CD4-positive, CD25-positive, alpha-beta regulatory T cell (primary cell): ENCODE measurements at regions not wholly inside any gene's neighbourhood (a gene's known extent, or its start where the extent isn't known, plus 50 kb on each side); places are given as distances from the start of the nearest gene placed in this dataset.

ENCODE experiments used
- ATAC-seq, 2 donors: fragments of 150-1000 bp; cut with Tn5 transposase; one replicate each; pipeline ENCODE4 v1.10.0; 2021; ENCODE audit warnings: low read depth in 2 of 2, moderate number of reproducible peaks in 2 of 2, moderate library complexity in 1 of 2
- DNase-seq, 3 donors: peaks; one replicate each; pipeline versions ENCODE4 v3.0.0 to v3.0.0-alpha.2; 2012 to 2022; ENCODE audit warnings: mixed read lengths in 1 of 3
- H3K27ac ChIP-seq: one replicate; pipeline ENCODE4 v1.7.0; 2013; ENCODE audit warnings: mild to moderate bottlenecking, low read length; ENCODE audit not compliant: insufficient read depth, poor library complexity, severe bottlenecking
- H3K27me3 ChIP-seq: one replicate; pipeline ENCODE4 v1.7.0; 2013; ENCODE audit warnings: low read length; ENCODE audit not compliant: control insufficient read depth, insufficient read depth
- H3K36me3 ChIP-seq: one replicate; pipeline ENCODE4 v1.7.0; 2013; ENCODE audit warnings: mild to moderate bottlenecking, low read length, moderate library complexity; ENCODE audit not compliant: control insufficient read depth, insufficient read depth
- H3K4me1 ChIP-seq: 2 replicates; pipeline ENCODE4 v1.7.0; 2013; ENCODE audit warnings: mild to moderate bottlenecking, low read length; ENCODE audit not compliant: insufficient read depth, control insufficient read depth, poor library complexity, severe bottlenecking
- H3K4me3 ChIP-seq: one replicate; pipeline ENCODE4 v1.7.0; 2013; ENCODE audit warnings: low read depth, mild to moderate bottlenecking, low read length, moderate library complexity
- H3K9me3 ChIP-seq, 2 experiments: 1 replicate in 1 of 2; 2 replicates in 1 of 2; pipeline ENCODE4 v1.7.0; 2013; ENCODE audit warnings: low read length in 2 of 2, mild to moderate bottlenecking in 1 of 2, moderate library complexity in 1 of 2; ENCODE audit not compliant: control insufficient read depth in 2 of 2
- H3K27ac Mint-ChIP-seq, 3 donors: one replicate each; pipeline ENCODE4 v1.8.0; 2020 to 2022; ENCODE audit warnings: mild to moderate bottlenecking in 3 of 3, mixed read lengths in 3 of 3, moderate library complexity in 2 of 3
- H3K27me3 Mint-ChIP-seq: one replicate; pipeline ENCODE4 v1.8.0; 2022; ENCODE audit warnings: mild to moderate bottlenecking, mixed read lengths
- H3K36me3 Mint-ChIP-seq: one replicate; pipeline ENCODE4 v1.8.0; 2020; ENCODE audit warnings: mixed read lengths
- H3K4me1 Mint-ChIP-seq, 4 donors: one replicate each; pipeline ENCODE4 v1.8.0; 2020 to 2022; ENCODE audit warnings: mixed read lengths in 4 of 4, mild to moderate bottlenecking in 1 of 4
- H3K4me3 Mint-ChIP-seq, 4 donors: one replicate each; pipeline ENCODE4 v1.8.0; 2020 to 2022; ENCODE audit warnings: mild to moderate bottlenecking in 4 of 4, mixed read lengths in 4 of 4, moderate library complexity in 3 of 4
- H3K9me3 Mint-ChIP-seq, 7 donors: one replicate each; pipeline ENCODE4 v1.8.0; 2020 to 2022; ENCODE audit warnings: mixed read lengths in 7 of 7, mild to moderate bottlenecking in 3 of 7, moderate library complexity in 2 of 7

- no peak overlapping the region for H3K27ac ChIP-seq
- no peaks in the 10 kb centered on the region for H3K4me1 ChIP-seq
- no peaks in the 10 kb centered on the region for H3K9me3 ChIP-seq
- Mint-ChIP-seq H3K36me3 (no peaks in the 10 kb centered on the region), H3K27me3 (peaks cover 5% of the 10 kb centered on the region), H3K27ac (no peak overlapping the region), H3K9me3 (peaks cover 2 to 9% (median 3%) of the 10 kb centered on the region in 7 donors), H3K4me3 (no peak overlapping the region), H3K4me1 (no peaks in the 10 kb centered on the region)
- H3K4me3 ChIP-seq = no peak overlapping the region
- no peak for DNase-seq
- H3K27me3 ChIP-seq = no peaks in the 10 kb centered on the region
- no peak for ATAC-seq
- H3K36me3 ChIP-seq = no peaks in the 10 kb centered on the region
Observed at GRCh38 chr15:47888385-47889100, 171.2 kb downstream of the SEMA6D start.

- Histone ChIP-seq H3K27ac (no peak overlapping the region), H3K4me1 (no peaks in the 10 kb centered on the region), H3K36me3 (no peaks in the 10 kb centered on the region), H3K4me3 (no peak overlapping the region), H3K9me3 (no peaks in the 10 kb centered on the region), H3K27me3 (no peaks in the 10 kb centered on the region)
- Mint-ChIP-seq H3K9me3 (peaks cover 0 to 14% (median 2%) of the 10 kb centered on the region in 7 donors), H3K4me3 (no peak overlapping the region), H3K36me3 (no peaks in the 10 kb centered on the region), H3K4me1 (no peaks in the 10 kb centered on the region), H3K27me3 (peaks cover 5% of the 10 kb centered on the region), H3K27ac (no peak overlapping the region)
- ATAC-seq = no peak
- DNase-seq = no peak
Observed at GRCh38 chr15:47890397-47891150, 173.3 kb downstream of the SEMA6D start.

GRCh38 chr15:47897525-47897924, 180.2 kb downstream of the SEMA6D start:
- no peak overlapping the region for H3K4me3 ChIP-seq
- H3K27me3 ChIP-seq = no peaks in the 10 kb centered on the region
- no peaks in the 10 kb centered on the region for H3K4me1 ChIP-seq

GRCh38 chr15:47900751-47901150, 183.4 kb downstream of the SEMA6D start:
- ATAC-seq = no peak
- peaks cover 0 to 10% of the 10 kb centered on the region in 2 experiments for H3K9me3 ChIP-seq
- Mint-ChIP-seq H3K36me3 (no peaks in the 10 kb centered on the region), H3K4me3 (no peak overlapping the region), H3K27ac (no peak overlapping the region), H3K27me3 (peaks cover 4% of the 10 kb centered on the region), H3K4me1 (no peaks in the 10 kb centered on the region), H3K9me3 (peaks cover 0 to 22% (median 11%) of the 10 kb centered on the region in 7 donors)
- H3K4me1 ChIP-seq = no peaks in the 10 kb centered on the region
- no peak for DNase-seq
- no peaks in the 10 kb centered on the region for H3K27me3 ChIP-seq
- H3K27ac ChIP-seq = no peak overlapping the region
- H3K4me3 ChIP-seq = no peak overlapping the region
- H3K36me3 ChIP-seq = no peaks in the 10 kb centered on the region

More at GRCh38 chr15:47897525-47897924, 180.2 kb downstream of the SEMA6D start:
- DNase-seq = no peak
- H3K27ac Mint-ChIP-seq = no peak overlapping the region
- no peaks in the 10 kb centered on the region for H3K27me3 Mint-ChIP-seq
- no peak overlapping the region for H3K27ac ChIP-seq
- H3K4me3 Mint-ChIP-seq = no peak overlapping the region
- H3K9me3 ChIP-seq = no peaks in the 10 kb centered on the region
- no peak for ATAC-seq
- peaks cover 0 to 20% (median 8%) of the 10 kb centered on the region in 7 donors for H3K9me3 Mint-ChIP-seq
- H3K36me3 Mint-ChIP-seq = no peaks in the 10 kb centered on the region
- H3K36me3 ChIP-seq = no peaks in the 10 kb centered on the region
- H3K4me1 Mint-ChIP-seq = no peaks in the 10 kb centered on the region

- H3K9me3 Mint-ChIP-seq = peaks cover 0 to 22% (median 9%) of the 10 kb centered on the region in 7 donors
- DNase-seq (no peak), ATAC-seq (no peak)
- Histone ChIP-seq H3K4me3 (no peak overlapping the region), H3K36me3 (no peaks in the 10 kb centered on the region), H3K27ac (no peak overlapping the region), H3K27me3 (no peaks in the 10 kb centered on the region), H3K9me3 (peaks cover 0 to 10% of the 10 kb centered on the region in 2 experiments), H3K4me1 (no peaks in the 10 kb centered on the region)
- peaks cover 4% of the 10 kb centered on the region for H3K27me3 Mint-ChIP-seq
- H3K4me3 Mint-ChIP-seq = no peak overlapping the region
- H3K36me3 Mint-ChIP-seq = no peaks in the 10 kb centered on the region
- no peak overlapping the region for H3K27ac Mint-ChIP-seq
- H3K4me1 Mint-ChIP-seq = no peaks in the 10 kb centered on the region
Observed at GRCh38 chr15:47903368-47903767, 186.1 kb downstream of the SEMA6D start.

- Histone ChIP-seq H3K4me1 (no peaks in the 10 kb centered on the region), H3K36me3 (no peaks in the 10 kb centered on the region), H3K27me3 (no peaks in the 10 kb centered on the region), H3K9me3 (peaks cover 0 to 3% of the 10 kb centered on the region in 2 experiments), H3K27ac (no peak overlapping the region), H3K4me3 (no peak overlapping the region)
- Mint-ChIP-seq H3K9me3 (peaks cover 0 to 10% (median 6%) of the 10 kb centered on the region in 7 donors), H3K36me3 (no peaks in the 10 kb centered on the region), H3K27ac (no peak overlapping the region), H3K4me3 (no peak overlapping the region), H3K27me3 (peaks cover 4% of the 10 kb centered on the region), H3K4me1 (no peaks in the 10 kb centered on the region)
- DNase-seq = no peak
- ATAC-seq = no peak
Observed at GRCh38 chr15:47908486-47908885, 191.2 kb downstream of the SEMA6D start.

GRCh38 chr15:47908950-47909670, 191.8 kb downstream of the SEMA6D start:
- Histone ChIP-seq H3K4me1 (no peaks in the 10 kb centered on the region), H3K4me3 (no peak overlapping the region), H3K27me3 (no peaks in the 10 kb centered on the region), H3K36me3 (no peaks in the 10 kb centered on the region), H3K27ac (no peak overlapping the region), H3K9me3 (no peaks in the 10 kb centered on the region)
- ATAC-seq (no peak), DNase-seq (no peak)
- Mint-ChIP-seq H3K4me1 (no peaks in the 10 kb centered on the region), H3K4me3 (no peak overlapping the region), H3K36me3 (no peaks in the 10 kb centered on the region), H3K27me3 (peaks cover 4% of the 10 kb centered on the region), H3K9me3 (peaks cover 0 to 7% (median 5%) of the 10 kb centered on the region in 7 donors), H3K27ac (no peak overlapping the region)
